SW480 (cell line): ENCODE measurements at regions not wholly inside any gene's neighbourhood (a gene's known extent, or its start where the extent isn't known, plus 50 kb on each side); places are given as distances from the start of the nearest gene placed in this dataset.
A peak's percentile ranks its signal among the peaks of the same experiment; 100 is the strongest.

ENCODE experiments used
- DNase-seq: peaks from one replicate; pipeline ENCODE4 v3.0.0-alpha.2; 2016; ENCODE audit warnings: low spot score

GRCh38 chr15:62749036-62749815, 293.3 kb upstream of the TPM1 start:
- no peak for DNase-seq

GRCh38 chr15:62750471-62750870, 292.1 kb upstream of the TPM1 start:
- DNase-seq = no peak

GRCh38 chr15:62752657-62753517, 289.7 kb upstream of the TPM1 start:
- DNase-seq = no peak

- no peak for DNase-seq
These were observed 288.9 kb upstream of the TPM1 start for GRCh38 chr15:62753518-62754221.

- no peak for DNase-seq
These were observed 286.1 kb upstream of the TPM1 start for GRCh38 chr15:62756326-62756994.

- no peak for DNase-seq
These were observed 285.6 kb upstream of the TPM1 start for GRCh38 chr15:62756995-62757360.

GRCh38 chr15:62757535-62757934, 285.0 kb upstream of the TPM1 start:
- no peak for DNase-seq

GRCh38 chr15:62758126-62758951, 284.2 kb upstream of the TPM1 start:
- peak; percentile 27 for DNase-seq

- DNase-seq = no peak
These were observed 283.6 kb upstream of the TPM1 start for GRCh38 chr15:62758952-62759349.

GRCh38 chr15:62760538-62760937, 282.0 kb upstream of the TPM1 start:
- DNase-seq = no peak

GRCh38 chr15:62765916-62766315, 276.6 kb upstream of the TPM1 start:
- no peak for DNase-seq

- no peak for DNase-seq
These were observed 275.9 kb upstream of the TPM1 start for GRCh38 chr15:62766599-62766998.

GRCh38 chr15:62769604-62770003, 272.9 kb upstream of the TPM1 start:
- DNase-seq = peak; percentile 6

- no peak for DNase-seq
These were observed 272.4 kb upstream of the TPM1 start for GRCh38 chr15:62770111-62770660.

GRCh38 chr15:62770752-62771151, 271.8 kb upstream of the TPM1 start:
- DNase-seq = peak; percentile 76

GRCh38 chr15:62771234-62771633, 271.3 kb upstream of the TPM1 start:
- no peak for DNase-seq

- no peak for DNase-seq
These were observed 269.0 kb upstream of the TPM1 start for GRCh38 chr15:62773369-62774165.

- DNase-seq = no peak
These were observed 266.6 kb upstream of the TPM1 start for GRCh38 chr15:62775932-62776331.

GRCh38 chr15:62777671-62778070, 264.9 kb upstream of the TPM1 start:
- DNase-seq = no peak
